T-helper 17 cell (primary cell): ENCODE measurements at regions not wholly inside any gene's neighbourhood (a gene's known extent, or its start where the extent isn't known, plus 50 kb on each side); places are given as distances from the start of the nearest gene placed in this dataset.
"Not testable (repeated sequence)": the region's sequence is repeated elsewhere in the genome, so short reads cannot be mapped to it uniquely, and the experiment has no call there.

Experiments
- ATAC-seq: fragments of 150-1000 bp; cut with Tn5 transposase; 2 replicates; pipeline ENCODE4 v1.10.0; 2021; ENCODE audit warnings: mild to moderate bottlenecking, moderate library complexity
- DNase-seq, 3 donors: peaks; one replicate each; pipeline versions ENCODE4 v3.0.0 to v3.0.0-alpha.2; 2020 to 2021
- H3K9me3 ChIP-seq: one replicate; pipeline ENCODE4 v1.7.0; 2013; ENCODE audit warnings: low read length, mild to moderate bottlenecking; ENCODE audit not compliant: control insufficient read depth, poor library complexity, severe bottlenecking
- H3K27ac Mint-ChIP-seq: one replicate; pipeline ENCODE4 v1.8.0; 2022; ENCODE audit warnings: mild to moderate bottlenecking, moderate library complexity, mixed read lengths
- H3K27me3 Mint-ChIP-seq: one replicate; pipeline ENCODE4 v1.8.0; 2022; ENCODE audit warnings: mixed read lengths
- H3K36me3 Mint-ChIP-seq: one replicate; pipeline ENCODE4 v1.8.0; 2022; ENCODE audit warnings: low read depth, mixed read lengths
- H3K4me1 Mint-ChIP-seq: one replicate; pipeline ENCODE4 v1.8.0; 2022; ENCODE audit warnings: mild to moderate bottlenecking, mixed read lengths
- H3K4me3 Mint-ChIP-seq: one replicate; pipeline ENCODE4 v1.8.0; 2022; ENCODE audit warnings: mild to moderate bottlenecking, moderate library complexity, mixed read lengths

GRCh38 chr13:99087954-99088491 is 110.2 kb upstream of the DOCK9 start:
- Mint-ChIP-seq H3K4me1 (peaks cover 33% of the 10 kb centered on the region), H3K4me3 (peak overlapping the region; percentile 94), H3K36me3 (peaks cover 4% of the 10 kb centered on the region), H3K27me3 (no peaks in the 10 kb centered on the region), H3K27ac (peak overlapping the region; percentile 99)
- peak in 1 of 3 donors; percentile 18 for DNase-seq
- no peaks in the 10 kb centered on the region for H3K9me3 ChIP-seq
- peak; percentile 51 for ATAC-seq

- ATAC-seq (no peak), DNase-seq (no peak)
- H3K27ac Mint-ChIP-seq, result no peak overlapping the region
- peaks cover 8% of the 10 kb centered on the region for H3K27me3 Mint-ChIP-seq
- H3K9me3 ChIP-seq, result no peaks in the 10 kb centered on the region
- H3K4me3 Mint-ChIP-seq, result no peak overlapping the region
- peaks cover 3% of the 10 kb centered on the region for H3K36me3 Mint-ChIP-seq
- H3K4me1 Mint-ChIP-seq, result peaks cover 4% of the 10 kb centered on the region
These were observed 106.7 kb upstream of the UBAC2 start for GRCh38 chr13:99093997-99094396.

GRCh38 chr13:99101831-99102230 is 98.8 kb upstream of the UBAC2 start:
- not testable (repeated sequence) for H3K27me3 Mint-ChIP-seq, H3K9me3 ChIP-seq, H3K4me3 Mint-ChIP-seq, H3K36me3 Mint-ChIP-seq, DNase-seq, H3K4me1 Mint-ChIP-seq, ATAC-seq
- H3K27ac Mint-ChIP-seq, result peak overlapping the region; percentile 39

- Mint-ChIP-seq H3K27me3 (peaks cover 6% of the 10 kb centered on the region), H3K4me1 (peaks cover 3% of the 10 kb centered on the region), H3K36me3 (peaks cover 3% of the 10 kb centered on the region), H3K27ac (no peak overlapping the region), H3K4me3 (no peak overlapping the region)
- DNase-seq, result no peak
- H3K9me3 ChIP-seq, result no peaks in the 10 kb centered on the region
- no peak for ATAC-seq
These were observed 97.1 kb upstream of the UBAC2 start for GRCh38 chr13:99103536-99103935.

DNA sequence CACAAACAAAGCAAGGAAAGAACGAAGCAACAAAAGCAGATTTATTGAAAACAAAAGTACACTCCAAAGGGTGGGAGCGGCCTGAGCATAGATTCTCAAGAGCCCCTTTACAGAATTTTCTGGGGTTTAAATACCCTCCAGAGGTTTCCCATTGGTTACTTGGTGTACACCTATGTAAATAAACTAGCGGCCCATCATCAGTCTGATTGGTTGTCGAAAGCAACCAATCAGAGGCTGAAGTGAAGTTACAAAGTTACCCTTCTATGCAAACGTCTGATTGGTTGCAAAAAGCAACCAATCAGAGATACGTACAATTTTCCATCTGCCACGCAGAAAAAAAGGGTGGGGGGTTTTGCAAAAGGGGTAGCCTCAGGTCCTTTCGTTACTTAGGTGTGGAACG is 96.3 kb upstream of the UBAC2 start:
- Mint-ChIP-seq H3K27ac (no peak overlapping the region), H3K4me1 (peaks cover 3% of the 10 kb centered on the region), H3K36me3 (peaks cover 3% of the 10 kb centered on the region), H3K4me3 (no peak overlapping the region), H3K27me3 (peaks cover 6% of the 10 kb centered on the region)
- DNase-seq (no peak), ATAC-seq (no peak)
- H3K9me3 ChIP-seq, result no peaks in the 10 kb centered on the region

- Mint-ChIP-seq H3K27ac (no peak overlapping the region), H3K4me3 (no peak overlapping the region), H3K36me3 (peaks cover 3% of the 10 kb centered on the region), H3K4me1 (peaks cover 3% of the 10 kb centered on the region), H3K27me3 (peaks cover 6% of the 10 kb centered on the region)
- ATAC-seq, result no peak
- no peak for DNase-seq
- H3K9me3 ChIP-seq, result no peaks in the 10 kb centered on the region
These were observed 95.5 kb upstream of the UBAC2 start for GRCh38 chr13:99105160-99105559.

DNA sequence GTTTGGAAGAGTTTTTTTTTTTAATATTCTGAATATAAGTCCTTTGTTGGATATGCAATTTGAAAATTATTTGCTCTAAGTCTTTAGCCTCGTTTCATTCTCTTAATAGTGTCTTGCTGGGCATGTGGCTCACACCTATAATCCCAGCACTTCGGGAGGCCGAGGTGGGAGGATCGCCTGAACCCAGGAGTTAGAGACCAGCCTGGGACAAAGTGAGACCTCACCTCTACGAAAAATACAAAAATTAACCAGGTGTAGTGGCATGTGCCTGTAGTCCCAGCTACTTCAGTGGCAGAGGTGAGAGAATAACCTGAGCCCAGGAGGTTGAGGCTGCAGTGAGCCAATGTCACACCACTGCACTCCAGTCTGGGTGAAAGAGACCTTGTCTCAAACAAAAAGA is 87.3 kb upstream of the UBAC2 start:
- Mint-ChIP-seq H3K4me1 (no peaks in the 10 kb centered on the region), H3K27ac (no peak overlapping the region), H3K27me3 (no peaks in the 10 kb centered on the region), H3K36me3 (no peaks in the 10 kb centered on the region), H3K4me3 (no peak overlapping the region)
- DNase-seq (no peak), ATAC-seq (no peak)
- no peaks in the 10 kb centered on the region for H3K9me3 ChIP-seq

- no peak for ATAC-seq
- no peaks in the 10 kb centered on the region for H3K36me3 Mint-ChIP-seq
These were observed 82.5 kb upstream of the UBAC2 start for GRCh38 chr13:99118179-99118578.

GRCh38 chr13:99119656-99120055 is 81.0 kb upstream of the UBAC2 start:
- Mint-ChIP-seq H3K27me3 (peaks cover 4% of the 10 kb centered on the region), H3K27ac (peak overlapping the region; percentile 8), H3K36me3 (no peaks in the 10 kb centered on the region), H3K4me3 (no peak overlapping the region), H3K4me1 (peaks cover 9% of the 10 kb centered on the region)
- H3K9me3 ChIP-seq, result no peaks in the 10 kb centered on the region
- ATAC-seq (peak; percentile 88), DNase-seq (peak in 1 of 3 donors; percentile 12)

More at GRCh38 chr13:99118179-99118578, 82.5 kb upstream of the UBAC2 start:
- Mint-ChIP-seq H3K27ac (no peak overlapping the region), H3K27me3 (peaks cover 4% of the 10 kb centered on the region), H3K4me1 (peaks cover 8% of the 10 kb centered on the region), H3K4me3 (no peak overlapping the region)
- no peak for DNase-seq
- no peaks in the 10 kb centered on the region for H3K9me3 ChIP-seq

GRCh38 chr13:99120751-99121150 is 79.9 kb upstream of the UBAC2 start:
- no peaks in the 10 kb centered on the region for H3K9me3 ChIP-seq
- H3K27ac Mint-ChIP-seq, result no peak overlapping the region
- no peak overlapping the region for H3K4me3 Mint-ChIP-seq
- H3K27me3 Mint-ChIP-seq, result peaks cover 4% of the 10 kb centered on the region
- DNase-seq (no peak), ATAC-seq (no peak)
- H3K4me1 Mint-ChIP-seq, result peaks cover 16% of the 10 kb centered on the region
- no peaks in the 10 kb centered on the region for H3K36me3 Mint-ChIP-seq

DNA sequence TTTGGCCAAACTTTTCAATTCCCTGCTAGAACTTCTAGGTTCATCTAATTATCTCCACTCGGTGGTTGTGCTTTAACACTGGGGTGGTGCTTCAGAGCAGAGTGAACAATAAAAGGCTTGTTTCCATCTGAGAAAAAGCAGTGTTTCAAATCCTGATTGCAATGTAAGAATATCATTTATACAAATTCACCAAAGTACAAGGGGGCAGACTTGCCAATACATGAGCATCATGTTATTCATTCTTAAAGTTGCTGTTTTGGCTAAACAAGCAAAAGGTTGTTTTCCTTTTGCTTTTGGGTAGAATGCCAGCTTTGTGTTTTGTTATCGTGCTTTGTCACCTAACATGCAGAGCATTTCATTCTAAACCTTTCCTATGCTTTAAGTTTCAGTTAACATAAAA is 78.5 kb upstream of the UBAC2 start:
- DNase-seq (no peak), ATAC-seq (no peak)
- H3K27me3 Mint-ChIP-seq, result peaks cover 4% of the 10 kb centered on the region
- H3K36me3 Mint-ChIP-seq, result no peaks in the 10 kb centered on the region
- no peak overlapping the region for H3K4me3 Mint-ChIP-seq
- peak overlapping the region; percentile 49 for H3K27ac Mint-ChIP-seq
- no peaks in the 10 kb centered on the region for H3K9me3 ChIP-seq
- peaks cover 16% of the 10 kb centered on the region for H3K4me1 Mint-ChIP-seq

DNA sequence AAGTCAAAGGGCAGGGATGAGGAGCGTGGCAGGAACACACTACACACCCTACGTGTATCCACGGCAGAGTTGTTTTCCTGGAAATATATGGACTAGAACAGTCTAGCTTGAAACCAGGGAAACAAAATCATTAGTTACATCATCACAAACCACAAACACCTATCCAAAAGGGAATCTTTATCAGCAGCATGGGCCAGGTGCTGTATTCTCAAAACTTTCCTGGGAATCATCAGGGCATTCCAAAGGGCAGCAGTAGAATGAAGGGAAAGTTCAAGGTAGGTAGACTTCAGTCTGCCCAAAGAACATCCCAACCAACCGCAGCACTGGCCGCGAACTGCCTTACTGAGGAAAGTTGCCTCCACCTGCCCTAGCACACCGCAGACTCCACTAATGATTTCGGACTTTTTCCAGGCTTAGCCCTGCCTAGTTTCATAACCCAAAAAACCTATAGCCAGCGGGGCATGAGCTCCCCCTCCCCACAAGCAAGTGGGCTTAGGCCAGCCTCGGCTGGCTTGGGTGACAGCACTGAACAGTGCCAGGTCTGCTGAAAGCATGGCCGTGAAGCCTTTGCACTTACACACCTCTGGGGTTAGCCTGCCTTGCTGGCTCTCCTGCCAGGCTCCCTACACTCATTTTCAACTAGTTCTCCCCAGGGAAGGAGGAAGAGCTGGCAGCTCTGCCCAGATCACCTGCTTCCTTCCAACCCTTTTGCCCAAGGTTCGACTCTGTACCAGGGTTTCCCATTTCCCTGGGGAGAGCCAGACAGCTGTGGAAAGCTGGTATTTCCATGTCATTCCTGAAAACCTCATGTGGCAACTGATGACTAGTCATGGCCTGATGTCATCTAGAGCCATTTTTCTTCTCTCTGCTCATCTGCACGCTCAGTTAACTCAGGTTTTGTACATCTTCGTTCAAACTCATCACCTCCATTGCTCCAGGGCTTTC is 77.3 kb upstream of the UBAC2 start:
- Mint-ChIP-seq H3K4me1 (peaks cover 16% of the 10 kb centered on the region), H3K36me3 (no peaks in the 10 kb centered on the region), H3K27me3 (peaks cover 4% of the 10 kb centered on the region), H3K27ac (peak overlapping the region; percentile 51), H3K4me3 (no peak overlapping the region)
- no peaks in the 10 kb centered on the region for H3K9me3 ChIP-seq
- DNase-seq (no peak), ATAC-seq (no peak)

GRCh38 chr13:99124046-99124400 is 76.6 kb upstream of the UBAC2 start:
- no peak overlapping the region for H3K27ac Mint-ChIP-seq

More at GRCh38 chr13:99124046-99124400, 76.6 kb upstream of the UBAC2 start:
- H3K27me3 Mint-ChIP-seq, result peaks cover 4% of the 10 kb centered on the region
- DNase-seq (no peak), ATAC-seq (no peak)
- H3K4me3 Mint-ChIP-seq, result no peak overlapping the region
- H3K36me3 Mint-ChIP-seq, result no peaks in the 10 kb centered on the region
- peaks cover 16% of the 10 kb centered on the region for H3K4me1 Mint-ChIP-seq
- H3K9me3 ChIP-seq, result no peaks in the 10 kb centered on the region
